HepG2 (cell line): ENCODE measurements at regions not wholly inside any gene's neighbourhood (a gene's known extent, or its start where the extent isn't known, plus 50 kb on each side); places are given as distances from the start of the nearest gene placed in this dataset.

Experiments used
- ATAC-seq: fragments of 200-7000 bp; cut with Tn5 transposase; 3 replicates; pipeline ENCODE4 v1.9.1; 2020; ENCODE audit warnings: mild to moderate bottlenecking, moderate library complexity
- BruUV-seq: library from RNA; stranded (reverse); fragments of 400-500 nt; replicated peaks from 2 replicates; lab custom pipeline; 2021; lab: Mats Ljungman, UMichigan
- CTCF ChIA-PET: fragments of 300-600 bp; formaldehyde crosslinking; extraction: SDS; loops from one replicate; lab custom pipeline; 2021; ENCODE audit warnings: low total read pairs, inconsistent platforms, low intra/inter-chr PET ratio; lab: Yijun Ruan, JAX
- POLR2A ChIA-PET: fragments of 350-600 bp; sonication (Branson Sonifier 250); formaldehyde crosslinking; loops from one replicate; lab custom pipeline; 2020; ENCODE audit warnings: antibody characterized with exemption, inconsistent platforms; lab: Yijun Ruan, JAX
- DNase-seq: peaks from one replicate; pipeline ENCODE4 v3.0.0-alpha.2; 2015; ENCODE audit warnings: low spot score
- FAIRE-seq: peaks from 3 replicates; lab custom pipeline; 2011; peaks lifted over from hg19 to GRCh38; lab: Jason Lieb, UNC
- H2AFZ ChIP-seq: one replicate; pipeline ENCODE4 v1.6.1; 2011; ENCODE audit warnings: low read length, inconsistent platforms
- H3K27ac ChIP-seq: fragments of 300-600 bp; 3 replicates; pipeline ENCODE4 v1.8.0; 2011; ENCODE audit warnings: mixed run types, mild to moderate bottlenecking, mixed read lengths, low read length, inconsistent platforms; ENCODE audit not compliant: insufficient read depth; ENCODE audit errors: extremely low read length
- H3K27me3 ChIP-seq, 2 experiments: fragments of 200-600 bp in 1 of 2; 2 replicates in 1 of 2; 3 replicates in 1 of 2; pipeline versions ENCODE4 v1.6.0 to v1.8.0; 2011; ENCODE audit warnings: low read length in 2 of 2, mild to moderate bottlenecking in 2 of 2, moderate library complexity in 2 of 2, inconsistent platforms in 1 of 2; ENCODE audit not compliant: insufficient read depth in 2 of 2, control insufficient read depth in 1 of 2
- H3K36me3 ChIP-seq, 2 experiments: fragments of 200-600 bp in 1 of 2; replicated peaks in 1 of 2; 2 replicates in 1 of 2; 3 replicates in 1 of 2; pipeline versions ENCODE4 v1.5.1 to v1.8.0; 2011; ENCODE audit warnings: low read length in 2 of 2, inconsistent platforms in 1 of 2; ENCODE audit not compliant: insufficient read depth in 2 of 2, control insufficient read depth in 1 of 2
- H3K4me1 ChIP-seq: 2 replicates; pipeline ENCODE4 v1.5.1; 2012; ENCODE audit warnings: low read length, inconsistent platforms; ENCODE audit not compliant: insufficient read depth
- H3K4me2 ChIP-seq: 2 replicates; pipeline ENCODE4 v1.6.0; 2011; ENCODE audit warnings: low read depth, low read length, inconsistent platforms
- H3K4me3 ChIP-seq, 3 experiments: fragments of 200-600 bp in 1 of 3; sonication (generic), shearing (Covaris generic) in 1 of 3; replicated peaks in 1 of 3; 2 replicates each; pipeline ENCODE4 v1.5.1; 2011 to 2016; ENCODE audit warnings: low read length in 3 of 3, inconsistent platforms in 2 of 3, low read depth in 2 of 3, mild to moderate bottlenecking in 2 of 3, control low read depth in 1 of 3, mixed read lengths in 1 of 3; ENCODE audit not compliant: insufficient read depth in 1 of 3
- H3K79me2 ChIP-seq: one replicate; pipeline ENCODE4 v1.6.1; 2011; ENCODE audit warnings: low read length, inconsistent platforms; ENCODE audit not compliant: insufficient read depth
- H3K9ac ChIP-seq: 2 replicates; pipeline ENCODE4 v1.6.0; 2011; ENCODE audit warnings: mild to moderate bottlenecking, low read depth, low read length, inconsistent platforms; ENCODE audit not compliant: insufficient read depth
- H3K9me3 ChIP-seq: 2 replicates; pipeline ENCODE4 v1.5.1; 2012; ENCODE audit warnings: mild to moderate bottlenecking, low read length
- H4K20me1 ChIP-seq: 2 replicates; pipeline ENCODE4 v1.6.0; 2011; ENCODE audit warnings: inconsistent platforms, mild to moderate bottlenecking, low read length, moderate library complexity; ENCODE audit not compliant: insufficient read depth
- BHLHE40 ChIP-seq: IDR thresholded peaks from 2 replicates; pipeline ENCODE4 v1.6.1; 2011; ENCODE audit warnings: low read length, improper control_type of control experiment
- FLYWCH1 ChIP-seq: sonication (generic); formaldehyde crosslinking; IDR thresholded peaks from 2 replicates; pipeline ENCODE4 v1.8.1; 2023; ENCODE audit warnings: mild to moderate bottlenecking, missing genetic modification reagents
- FOXA1 ChIP-seq, 2 experiments: fragments of 450-650 bp in 1 of 2; sonication (generic) in 1 of 2; formaldehyde crosslinking in 1 of 2; IDR thresholded peaks; 2 replicates each; pipeline versions ENCODE4 v1.4.0 to v1.6.1; 2016 to 2020; ENCODE audit warnings: missing genetic modification reagents in 1 of 2
- KAT2B ChIP-seq: fragments of 150-350 bp; IDR thresholded peaks from 2 replicates; pipeline ENCODE4 v1.6.1; 2014; ENCODE audit warnings: low read depth, low read length, borderline replicate concordance
- MTA3 ChIP-seq: sonication (generic); formaldehyde crosslinking; IDR thresholded peaks from 2 replicates; pipeline ENCODE4 v1.4.0; 2020; ENCODE audit warnings: missing genetic modification reagents
- NFYC ChIP-seq: IDR thresholded peaks from 2 replicates; pipeline ENCODE4 v1.6.1; 2016; ENCODE audit warnings: missing genetic modification reagents, missing compliant biosample characterization
- NR2F1 ChIP-seq, 2 experiments: fragments of 450-650 bp in 1 of 2; formaldehyde crosslinking in 1 of 2; IDR thresholded peaks; 2 replicates each; pipeline versions ENCODE4 v1.5.0 to v1.6.1; 2016 to 2020; ENCODE audit warnings: mild to moderate bottlenecking in 1 of 2, missing compliant biosample characterization in 1 of 2, missing genetic modification reagents in 1 of 2, moderate library complexity in 1 of 2
- REXO4 ChIP-seq: sonication (generic); formaldehyde crosslinking; IDR thresholded peaks from 2 replicates; pipeline ENCODE4 v1.8.0; 2022; ENCODE audit warnings: missing genetic modification reagents, mild to moderate bottlenecking, borderline replicate concordance
- SATB2 ChIP-seq: sonication (generic); formaldehyde crosslinking; IDR thresholded peaks from 2 replicates; pipeline ENCODE4 v1.5.0; 2020; ENCODE audit warnings: missing genetic modification reagents
- ZBTB38 ChIP-seq: sonication (generic); formaldehyde crosslinking; IDR thresholded peaks from 2 replicates; pipeline ENCODE4 v1.5.1; 2020; ENCODE audit warnings: mild to moderate bottlenecking, missing genetic modification reagents
- ZFX ChIP-seq: sonication (generic); formaldehyde crosslinking; IDR thresholded peaks from 2 replicates; pipeline ENCODE4 v1.4.0; 2020; ENCODE audit warnings: mild to moderate bottlenecking, low read depth, missing genetic modification reagents, moderate library complexity
- ZSCAN25 ChIP-seq: sonication (generic); formaldehyde crosslinking; IDR thresholded peaks from 2 replicates; pipeline ENCODE4 v1.8.0; 2022; ENCODE audit warnings: mild to moderate bottlenecking, missing genetic modification reagents
- WGBS: methylation state at CpG from one replicate; pipeline ENCODE4 v1.1.6; 2017; ENCODE audit warnings: low lambda C conversion rate; 5-methylcytosine and 5-hydroxymethylcytosine counted together
- in situ Hi-C: cut with HindIII; loops from 2 replicates; pipeline ENCODE4 v1.10.0; 2017; ENCODE audit warnings: low pct_unique_long_range_greater_than_20kb; ENCODE audit not compliant: extremely low pct_ligation_motif_present
- intact Hi-C: fragments of 100-400 bp; cut with micrococcal nuclease; formaldehyde crosslinking; loops from one replicate; pipeline ENCODE4 v1.10.0; 2022; ENCODE audit not compliant: unreplicated experiment
- TF ChIP-seq, protein P1 (sequence below): sonication (generic); formaldehyde crosslinking; IDR thresholded peaks from 2 replicates; pipeline ENCODE4 v1.4.0; 2020; ENCODE audit warnings: missing genetic modification reagents, borderline replicate concordance

GRCh38 chr2:107529146-107529545 is 297.5 kb upstream of the RGPD4 start:
- no TSS peak for BruUV-seq
- no peak overlapping the region for H3K4me2 ChIP-seq
- ATAC-seq (no peak), FAIRE-seq (no peak), DNase-seq (no peak)
- 31% methylated on average over 1 of the region's 1 CpG for WGBS
- no peaks in the 10 kb centered on the region for H4K20me1 ChIP-seq
- peaks cover 38% of the 10 kb centered on the region for H3K9me3 ChIP-seq
- no peak for TF ChIP-seq FLYWCH1
- TF ChIP-seq NR2F1 (CRISPR knock-in tag; IDR thresholded peaks at IDR 0.05): no peak
- TF ChIP-seq KAT2B: no peak
- no peak for TF ChIP-seq REXO4 (CRISPR knock-in tag)
- no peak for TF ChIP-seq FOXA1 (IDR thresholded peaks at IDR 0.05)
- no peak for TF ChIP-seq FOXA1 (CRISPR knock-in tag; IDR thresholded peaks at IDR 0.05)
- no peak for TF ChIP-seq NFYC (CRISPR knock-in tag)
- TF ChIP-seq SATB2 (CRISPR knock-in tag): no peak
- no peak for TF ChIP-seq MTA3 (CRISPR knock-in tag)
- no peak for TF ChIP-seq BHLHE40
- no peak for TF ChIP-seq ZBTB38 (CRISPR knock-in tag)
- TF ChIP-seq ZSCAN25: no peak
- no peak for TF ChIP-seq ZFX (CRISPR knock-in tag)
- TF ChIP-seq, protein P1, sequence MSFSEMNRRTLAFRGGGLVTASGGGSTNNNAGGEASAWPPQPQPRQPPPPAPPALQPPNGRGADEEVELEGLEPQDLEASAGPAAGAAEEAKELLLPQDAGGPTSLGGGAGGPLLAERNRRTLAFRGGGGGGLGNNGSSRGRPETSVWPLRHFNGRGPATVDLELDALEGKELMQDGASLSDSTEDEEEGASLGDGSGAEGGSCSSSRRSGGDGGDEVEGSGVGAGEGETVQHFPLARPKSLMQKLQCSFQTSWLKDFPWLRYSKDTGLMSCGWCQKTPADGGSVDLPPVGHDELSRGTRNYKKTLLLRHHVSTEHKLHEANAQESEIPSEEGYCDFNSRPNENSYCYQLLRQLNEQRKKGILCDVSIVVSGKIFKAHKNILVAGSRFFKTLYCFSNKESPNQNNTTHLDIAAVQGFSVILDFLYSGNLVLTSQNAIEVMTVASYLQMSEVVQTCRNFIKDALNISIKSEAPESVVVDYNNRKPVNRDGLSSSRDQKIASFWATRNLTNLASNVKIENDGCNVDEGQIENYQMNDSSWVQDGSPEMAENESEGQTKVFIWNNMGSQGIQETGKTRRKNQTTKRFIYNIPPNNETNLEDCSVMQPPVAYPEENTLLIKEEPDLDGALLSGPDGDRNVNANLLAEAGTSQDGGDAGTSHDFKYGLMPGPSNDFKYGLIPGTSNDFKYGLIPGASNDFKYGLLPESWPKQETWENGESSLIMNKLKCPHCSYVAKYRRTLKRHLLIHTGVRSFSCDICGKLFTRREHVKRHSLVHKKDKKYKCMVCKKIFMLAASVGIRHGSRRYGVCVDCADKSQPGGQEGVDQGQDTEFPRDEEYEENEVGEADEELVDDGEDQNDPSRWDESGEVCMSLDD (CRISPR knock-in tag): no peak
- no peak overlapping the region for H2AFZ ChIP-seq
- ChIA-PET POLR2A (no interaction called here), CTCF (no interaction called here)
- no peak overlapping the region for H3K4me3 ChIP-seq
- no peaks in the 10 kb centered on the region; a peak in 1 of 5 replicates for H3K27me3 ChIP-seq
- H3K9ac ChIP-seq: no peak overlapping the region
- in situ Hi-C loops (no loop called here), intact Hi-C loops (no loop called here)
- H3K4me1 ChIP-seq: no peaks in the 10 kb centered on the region
- no peaks in the 10 kb centered on the region for H3K36me3 ChIP-seq
- no peak overlapping the region for H3K27ac ChIP-seq
- H3K79me2 ChIP-seq: no peaks in the 10 kb centered on the region
